ENCODE measurements at regions not wholly inside any gene's neighbourhood (a gene's known extent, or its start where the extent isn't known, plus 50 kb on each side); places are given as distances from the start of the nearest gene placed in this dataset.

DNA sequence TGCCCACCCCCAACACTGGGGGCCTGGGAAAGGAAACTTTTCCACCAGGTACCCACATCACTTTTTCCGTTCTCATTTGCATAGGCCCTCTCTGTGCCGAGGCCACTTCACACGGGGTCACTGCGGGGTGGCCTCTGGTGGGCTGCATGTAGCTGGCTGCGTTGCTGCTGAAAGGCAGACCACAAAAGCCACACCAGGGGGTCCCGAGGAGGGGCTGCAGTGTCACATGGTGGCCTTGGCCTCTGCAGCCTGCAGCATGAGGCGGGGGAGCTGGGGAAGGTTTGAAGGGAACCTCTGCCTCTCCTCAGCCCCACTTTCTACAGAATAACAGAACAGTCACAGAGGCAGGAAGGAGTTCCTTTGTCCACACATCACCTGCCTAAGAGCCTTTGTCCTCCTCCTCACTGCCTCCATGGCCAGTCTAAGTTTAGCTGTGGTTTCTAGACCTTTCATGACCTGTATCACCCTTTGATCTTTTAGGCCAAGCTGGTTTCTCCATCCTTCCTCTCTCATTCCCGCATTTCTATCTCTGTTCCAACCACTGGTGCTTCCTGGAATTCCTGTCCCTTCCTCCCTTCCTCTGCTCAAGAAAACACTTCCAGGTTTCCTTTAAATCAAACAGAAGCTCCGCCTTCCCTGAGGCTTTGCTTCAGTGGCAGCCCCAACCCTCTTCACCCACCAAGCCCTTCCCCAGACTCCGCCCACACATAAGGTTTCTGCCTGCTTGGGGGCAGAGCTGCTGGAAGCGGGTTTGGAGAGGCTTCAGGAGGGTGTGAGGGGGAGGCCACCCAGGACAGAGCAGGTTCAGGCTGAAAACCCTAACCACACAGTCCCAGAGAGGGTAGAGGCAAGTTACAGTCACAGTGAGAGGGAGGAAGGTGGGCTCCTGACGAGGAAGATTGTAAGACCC, 150.7 kb upstream of the TLE3 start:
- peaks cover 13% of the 10 kb centered on the region for H3K4me1 Mint-ChIP-seq (ENCODE audit: low read depth)
- peaks cover 57% of the 10 kb centered on the region for H3K27me3 Mint-ChIP-seq
- no peak for DNase-seq (ENCODE audit: low spot score, unreplicated experiment)

DNA sequence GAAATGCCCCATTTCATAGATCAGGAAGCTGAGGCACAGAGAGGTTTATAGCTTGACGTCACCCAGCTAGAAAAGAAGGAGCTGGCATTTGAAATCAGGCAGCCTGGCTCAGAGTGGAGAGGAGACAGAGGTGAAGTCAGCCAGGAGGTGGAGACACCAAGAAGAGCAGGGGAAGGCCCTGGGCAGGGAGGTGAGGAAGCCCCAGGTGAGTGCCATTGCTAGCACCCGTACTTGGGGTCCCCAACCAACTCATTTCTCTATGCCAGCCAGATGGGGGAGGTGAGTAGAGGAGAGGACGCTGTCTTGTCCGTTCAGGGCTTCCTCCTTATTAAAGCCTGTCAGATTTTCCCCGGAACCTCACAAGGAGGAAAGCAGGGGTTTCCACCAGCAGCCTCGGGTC, 149.6 kb upstream of the TLE3 start:
- H3K9me3 Mint-ChIP-seq (ENCODE audit: low read depth): no peaks in the 10 kb centered on the region
- H3K36me3 Mint-ChIP-seq (ENCODE audit: insufficient read depth): no peaks in the 10 kb centered on the region
- peaks cover 13% of the 10 kb centered on the region for H3K4me1 Mint-ChIP-seq (ENCODE audit: low read depth)
- DNase-seq (ENCODE audit: low spot score, unreplicated experiment): no peak
- peaks cover 61% of the 10 kb centered on the region for H3K27me3 Mint-ChIP-seq
- TF ChIP-seq, protein P1, sequence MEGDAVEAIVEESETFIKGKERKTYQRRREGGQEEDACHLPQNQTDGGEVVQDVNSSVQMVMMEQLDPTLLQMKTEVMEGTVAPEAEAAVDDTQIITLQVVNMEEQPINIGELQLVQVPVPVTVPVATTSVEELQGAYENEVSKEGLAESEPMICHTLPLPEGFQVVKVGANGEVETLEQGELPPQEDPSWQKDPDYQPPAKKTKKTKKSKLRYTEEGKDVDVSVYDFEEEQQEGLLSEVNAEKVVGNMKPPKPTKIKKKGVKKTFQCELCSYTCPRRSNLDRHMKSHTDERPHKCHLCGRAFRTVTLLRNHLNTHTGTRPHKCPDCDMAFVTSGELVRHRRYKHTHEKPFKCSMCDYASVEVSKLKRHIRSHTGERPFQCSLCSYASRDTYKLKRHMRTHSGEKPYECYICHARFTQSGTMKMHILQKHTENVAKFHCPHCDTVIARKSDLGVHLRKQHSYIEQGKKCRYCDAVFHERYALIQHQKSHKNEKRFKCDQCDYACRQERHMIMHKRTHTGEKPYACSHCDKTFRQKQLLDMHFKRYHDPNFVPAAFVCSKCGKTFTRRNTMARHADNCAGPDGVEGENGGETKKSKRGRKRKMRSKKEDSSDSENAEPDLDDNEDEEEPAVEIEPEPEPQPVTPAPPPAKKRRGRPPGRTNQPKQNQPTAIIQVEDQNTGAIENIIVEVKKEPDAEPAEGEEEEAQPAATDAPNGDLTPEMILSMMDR (IDR thresholded peaks at IDR 0.05; ENCODE audit: unreplicated experiment): no peak
- H3K4me3 Mint-ChIP-seq (ENCODE audit: low read depth): no peak overlapping the region
- H3K27ac Mint-ChIP-seq: no peak overlapping the region

More for the DNA sequence above, 150.7 kb upstream of the TLE3 start:
- H3K4me3 Mint-ChIP-seq (ENCODE audit: low read depth): no peak overlapping the region
- H3K9me3 Mint-ChIP-seq (ENCODE audit: low read depth): no peaks in the 10 kb centered on the region
- no peaks in the 10 kb centered on the region for H3K36me3 Mint-ChIP-seq (ENCODE audit: insufficient read depth)
- TF ChIP-seq, protein P1 (IDR thresholded peaks at IDR 0.05; ENCODE audit: unreplicated experiment): no peak
- H3K27ac Mint-ChIP-seq: no peak overlapping the region

DNA sequence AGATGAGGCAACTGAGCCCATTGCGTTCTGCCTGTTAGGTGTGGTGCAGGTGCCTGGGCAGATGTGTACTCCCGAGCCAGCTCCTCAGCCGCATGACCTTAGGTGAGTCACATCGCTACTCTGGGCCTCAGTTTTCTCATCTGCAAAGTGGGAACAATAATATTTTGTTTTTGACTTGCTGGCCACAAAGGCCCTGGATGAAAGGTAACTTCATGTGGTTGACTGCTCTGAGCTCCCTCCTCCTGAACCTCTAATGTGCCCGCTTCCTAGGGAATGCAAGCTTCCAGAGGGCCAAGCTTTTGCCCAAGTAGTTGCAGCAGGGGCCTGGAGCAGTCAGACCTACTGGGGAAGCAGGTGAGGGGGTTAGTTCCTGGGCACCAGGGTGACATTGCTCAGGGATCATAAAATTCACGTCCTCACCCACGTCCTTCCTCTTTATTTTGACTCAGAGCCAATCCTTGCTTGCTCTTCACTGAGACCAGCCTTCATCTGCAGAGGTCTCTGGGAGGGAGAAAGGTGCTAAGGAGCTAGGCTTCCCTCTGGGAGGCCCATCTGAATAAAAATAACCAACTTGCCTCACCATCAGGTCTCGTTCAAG, 149.0 kb upstream of the TLE3 start:
- H3K27me3 Mint-ChIP-seq: peaks cover 63% of the 10 kb centered on the region
- H3K27ac Mint-ChIP-seq: no peak overlapping the region
- H3K36me3 Mint-ChIP-seq (ENCODE audit: insufficient read depth): no peaks in the 10 kb centered on the region
- TF ChIP-seq, protein P1 (IDR thresholded peaks at IDR 0.05; ENCODE audit: unreplicated experiment): no peak
- H3K4me1 Mint-ChIP-seq (ENCODE audit: low read depth): peaks cover 12% of the 10 kb centered on the region
- DNase-seq (ENCODE audit: low spot score, unreplicated experiment): no peak
- H3K9me3 Mint-ChIP-seq (ENCODE audit: low read depth): no peaks in the 10 kb centered on the region
- no peak overlapping the region for H3K4me3 Mint-ChIP-seq (ENCODE audit: low read depth)

DNA sequence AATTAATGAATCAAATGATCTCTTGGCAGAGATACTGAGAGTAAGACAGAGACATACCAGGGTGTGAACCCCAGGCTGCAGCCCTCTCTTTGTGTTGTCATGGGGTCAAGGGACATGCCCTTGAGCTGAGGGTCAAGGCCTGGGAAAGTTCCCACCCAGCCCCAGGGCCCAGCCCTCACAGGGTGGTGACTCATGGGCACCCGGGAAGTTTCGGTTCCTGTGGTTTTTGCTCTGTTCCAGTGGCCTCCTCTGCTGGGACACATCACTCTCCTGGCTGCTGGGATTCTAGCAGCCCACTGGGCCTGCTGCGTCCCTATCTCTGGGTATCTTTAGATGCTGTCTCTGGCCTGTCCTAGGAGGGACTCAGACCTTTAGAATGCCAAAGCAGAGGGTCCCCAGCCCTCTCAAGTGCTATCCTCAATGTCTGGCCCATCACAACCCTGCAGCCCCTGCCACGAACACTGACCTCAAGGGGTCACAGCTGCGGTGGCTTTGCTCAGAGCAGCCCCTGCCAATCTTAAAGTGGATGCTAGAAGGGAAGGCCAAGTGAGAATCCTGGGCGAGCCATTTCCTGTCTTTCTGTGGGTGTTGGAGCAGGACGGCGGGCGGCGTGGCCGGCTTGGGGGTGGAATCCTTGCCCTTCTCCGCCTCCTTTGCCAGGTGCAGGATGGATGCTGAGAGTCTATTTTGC, 148.4 kb upstream of the TLE3 start:
- H3K36me3 Mint-ChIP-seq (ENCODE audit: insufficient read depth): no peaks in the 10 kb centered on the region
- H3K4me1 Mint-ChIP-seq (ENCODE audit: low read depth): peaks cover 9% of the 10 kb centered on the region
- H3K27ac Mint-ChIP-seq: no peak overlapping the region
- TF ChIP-seq, protein P1 (IDR thresholded peaks at IDR 0.05; ENCODE audit: unreplicated experiment): no peak
- peaks cover 63% of the 10 kb centered on the region for H3K27me3 Mint-ChIP-seq
- no peaks in the 10 kb centered on the region for H3K9me3 Mint-ChIP-seq (ENCODE audit: low read depth)
- no peak for DNase-seq (ENCODE audit: low spot score, unreplicated experiment)
- H3K4me3 Mint-ChIP-seq (ENCODE audit: low read depth): no peak overlapping the region

DNA sequence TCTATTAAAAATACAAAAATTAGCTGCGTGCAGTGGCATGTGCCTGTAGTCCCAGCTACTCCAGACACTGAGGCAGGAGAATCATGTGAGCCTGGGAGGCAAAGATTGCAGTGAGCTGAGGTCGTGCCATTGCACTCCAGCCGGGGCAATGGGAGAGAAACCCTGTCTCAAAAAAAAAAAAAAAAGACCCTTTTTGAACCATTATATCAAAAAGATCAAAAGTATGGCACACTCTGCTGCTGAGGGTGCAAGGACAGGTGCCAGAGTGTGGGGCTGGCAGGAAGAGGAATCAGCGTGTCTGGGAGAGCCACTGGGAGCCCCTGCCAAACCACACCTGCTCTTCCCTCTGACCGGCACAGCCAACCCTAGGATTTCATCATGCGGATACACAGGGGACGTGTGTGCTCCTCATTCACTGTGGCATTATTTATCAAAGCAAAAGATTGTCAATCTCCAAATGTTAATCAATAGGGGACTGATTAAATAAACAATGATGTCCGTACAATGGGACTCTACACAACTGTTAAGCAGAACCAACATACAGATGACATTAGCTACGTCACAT, 147.3 kb upstream of the TLE3 start:
- TF ChIP-seq, protein P1 (IDR thresholded peaks at IDR 0.05; ENCODE audit: unreplicated experiment): no peak
- Mint-ChIP-seq H3K4me3 (ENCODE audit: low read depth) (no peak overlapping the region), H3K36me3 (ENCODE audit: insufficient read depth) (no peaks in the 10 kb centered on the region), H3K4me1 (ENCODE audit: low read depth) (peaks cover 9% of the 10 kb centered on the region), H3K27me3 (peaks cover 65% of the 10 kb centered on the region), H3K27ac (no peak overlapping the region), H3K9me3 (ENCODE audit: low read depth) (no peaks in the 10 kb centered on the region)
- DNase-seq (ENCODE audit: low spot score, unreplicated experiment): no peak

Measured in progenitor cell of endocrine pancreas (in vitro differentiated cells).